ENCODE measurements at regions not wholly inside any gene's neighbourhood (a gene's known extent, or its start where the extent isn't known, plus 50 kb on each side); places are given as distances from the start of the nearest gene placed in this dataset.
"Not testable (repeated sequence)": the region's sequence is repeated elsewhere in the genome, so short reads cannot be mapped to it uniquely, and the experiment has no call there.

- no peak for DNase-seq
- no peaks in the 10 kb centered on the region for H3K9me3 ChIP-seq (replicated peaks in 1 of 3)
- H3K36me3 ChIP-seq (replicated peaks in 1 of 2): no peaks in the 10 kb centered on the region
- intact Hi-C loops (cut with DNase I): no loop called here
- 3 to 5% (median 4%) methylated on average over 27 of the region's 27 CpGs for WGBS, 4 donors
- TF ChIP-seq POLR2A (IDR thresholded peaks at IDR 0.05) (no peak), CTCF (IDR thresholded peaks at IDR 0.05) (no peak)
- H3K27ac ChIP-seq: no peak overlapping the region
- H3K27me3 ChIP-seq: peaks cover 25% of the 10 kb centered on the region
- H3K4me1 ChIP-seq (replicated peaks in 1 of 2): no peaks in the 10 kb centered on the region
- no peak overlapping the region for H3K4me3 ChIP-seq
Measured at GRCh38 chr6:26743941-26744699, 84.6 kb upstream of the ZNF322 start.

DNA sequence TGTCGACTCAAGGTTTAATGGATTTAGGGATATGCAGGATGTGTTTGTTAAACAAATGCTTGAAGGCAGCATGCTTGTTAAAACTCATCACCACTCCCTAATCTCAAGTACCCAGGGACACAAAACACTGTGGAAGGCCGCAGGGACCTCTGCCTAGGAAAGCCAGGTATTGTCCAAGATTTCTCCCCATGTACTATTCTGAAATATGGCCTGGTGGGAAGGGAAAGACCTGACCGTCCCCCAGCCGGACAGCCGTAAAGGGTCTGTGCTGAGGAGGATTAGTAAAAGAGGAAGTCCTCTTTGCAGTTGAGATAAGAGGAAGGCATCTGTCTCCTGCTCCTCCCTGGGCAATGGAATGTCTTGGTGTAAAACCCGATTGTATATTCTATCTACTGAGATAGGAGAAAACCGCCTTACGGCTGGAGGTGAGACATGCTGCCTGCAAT, 85.3 kb upstream of the ZNF322 start:
- DNase-seq; H3K9me3 ChIP-seq (replicated peaks in 1 of 3); H3K36me3 ChIP-seq (replicated peaks in 1 of 2); H3K4me3 ChIP-seq; H3K27ac ChIP-seq; intact Hi-C loops (cut with DNase I); H3K4me1 ChIP-seq (replicated peaks in 1 of 2): not testable (repeated sequence)
- H3K27me3 ChIP-seq: peaks cover 25% of the 10 kb centered on the region
- 6 to 13% (median 8%) methylated on average over 8 of the region's 8 CpGs for WGBS, 4 donors

GRCh38 chr6:26745964-26746363, 86.4 kb upstream of the ZNF322 start:
- H3K4me3 ChIP-seq; H3K9me3 ChIP-seq (replicated peaks in 1 of 3); H3K4me1 ChIP-seq (replicated peaks in 1 of 2); H3K27ac ChIP-seq; H3K36me3 ChIP-seq (replicated peaks in 1 of 2); DNase-seq; intact Hi-C loops (cut with DNase I): not testable (repeated sequence)
- WGBS, 4 donors: 16 to 54% (median 20%) methylated on average over 8 of the region's 8 CpGs
- peaks cover 25% of the 10 kb centered on the region for H3K27me3 ChIP-seq

DNA sequence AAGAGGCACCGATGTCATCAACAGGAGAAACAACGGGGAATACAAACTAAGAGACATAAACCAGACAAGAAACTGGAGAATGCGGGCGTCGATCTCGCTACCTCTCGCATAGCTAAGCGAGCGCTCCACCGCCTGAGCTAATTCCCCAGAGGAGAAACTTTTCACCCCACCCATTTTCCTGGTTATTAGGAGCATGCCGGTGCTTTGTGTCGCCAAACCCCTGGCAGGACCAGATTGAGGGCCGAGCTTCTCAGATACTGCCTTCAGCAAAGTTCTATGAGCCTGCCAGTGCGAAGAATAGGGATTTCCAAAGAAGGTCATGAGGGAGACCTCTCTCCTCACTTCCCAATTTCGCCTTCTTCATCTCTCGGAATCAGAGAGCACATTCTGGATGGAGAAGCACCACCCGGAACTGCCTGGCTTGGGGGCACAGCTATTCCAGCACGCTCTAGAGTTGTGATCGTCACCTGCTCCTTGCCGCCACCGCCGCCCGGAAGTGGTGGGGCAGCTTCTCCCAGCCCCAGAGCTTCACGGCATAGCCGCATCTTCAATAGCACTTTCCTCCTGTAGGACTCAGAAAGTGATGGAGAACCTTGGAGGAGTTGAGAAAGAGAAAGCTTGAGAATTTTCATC, 89.7 kb upstream of the ZNF322 start:
- intact Hi-C loops (cut with DNase I): not testable (repeated sequence)

GRCh38 chr6:26749759-26750126, 90.2 kb upstream of the ZNF322 start:
- WGBS, 4 donors: 3 to 6% (median 5%) methylated on average over 7 to 9 of the region's 9 CpGs; no CpG with 5 or more reads in 1 of the 4 donors
- H3K4me1 ChIP-seq (replicated peaks in 1 of 2); H3K27me3 ChIP-seq; H3K27ac ChIP-seq; DNase-seq; H3K9me3 ChIP-seq (replicated peaks in 1 of 3); intact Hi-C loops (cut with DNase I); H3K4me3 ChIP-seq; H3K36me3 ChIP-seq (replicated peaks in 1 of 2): not testable (repeated sequence)

More for the DNA sequence above, 89.7 kb upstream of the ZNF322 start:
- H3K36me3 ChIP-seq (replicated peaks in 1 of 2); H3K9me3 ChIP-seq (replicated peaks in 1 of 3); H3K4me3 ChIP-seq; H3K27ac ChIP-seq; DNase-seq; H3K4me1 ChIP-seq (replicated peaks in 1 of 2): not testable (repeated sequence)
- 4 to 6% (median 5%) methylated on average over 21 to 25 of the region's 25 CpGs; no CpG with 5 or more reads in 1 of the 4 donors for WGBS, 4 donors
- H3K27me3 ChIP-seq: peaks cover 15% of the 10 kb centered on the region

GRCh38 chr6:26754212-26754611, 94.7 kb upstream of the ZNF322 start:
- H3K27me3 ChIP-seq: no peaks in the 10 kb centered on the region

DNA sequence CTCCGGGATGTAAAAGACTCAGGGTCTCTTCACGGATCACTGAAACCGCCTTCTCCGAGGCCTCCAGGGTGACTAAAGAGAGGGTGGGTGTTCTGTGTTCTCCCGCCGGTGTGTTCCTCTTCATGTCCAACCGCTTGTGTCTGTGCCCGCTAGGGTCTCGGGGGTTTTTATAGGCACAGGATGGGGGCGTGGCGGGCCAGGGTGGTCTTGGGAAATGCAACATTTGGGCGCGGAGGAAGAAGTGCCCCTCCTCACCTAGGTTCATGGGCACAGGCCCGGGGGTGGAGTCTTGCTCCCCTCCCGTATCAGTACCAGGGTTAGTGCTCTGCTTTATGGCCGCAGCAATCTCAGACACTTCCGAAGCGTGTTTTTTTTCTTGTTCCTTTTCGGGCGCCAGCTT, 95.3 kb upstream of the ZNF322 start:
- H3K27ac ChIP-seq; DNase-seq; intact Hi-C loops (cut with DNase I); H3K36me3 ChIP-seq (replicated peaks in 1 of 2); H3K4me3 ChIP-seq; H3K27me3 ChIP-seq; H3K9me3 ChIP-seq (replicated peaks in 1 of 3); H3K4me1 ChIP-seq (replicated peaks in 1 of 2): not testable (repeated sequence)
- 1 to 2% (median 2%) methylated on average over 16 to 20 of the region's 20 CpGs; no CpG with 5 or more reads in 1 of the 4 donors for WGBS, 4 donors

More at GRCh38 chr6:26754212-26754611, 94.7 kb upstream of the ZNF322 start:
- Histone ChIP-seq H3K4me1 (replicated peaks in 1 of 2) (no peaks in the 10 kb centered on the region), H3K9me3 (replicated peaks in 1 of 3) (no peaks in the 10 kb centered on the region), H3K27ac (no peak overlapping the region), H3K4me3 (no peak overlapping the region), H3K36me3 (replicated peaks in 1 of 2) (no peaks in the 10 kb centered on the region)
- 5% methylated on average over 11 to 15 of the region's 15 CpGs; no CpG with 5 or more reads in 1 of the 4 donors for WGBS, 4 donors
- TF ChIP-seq POLR2A (IDR thresholded peaks at IDR 0.05): no peak
- TF ChIP-seq CTCF (IDR thresholded peaks at IDR 0.05): no peak
- DNase-seq: no peak
- intact Hi-C loops (cut with DNase I): no loop called here

DNA sequence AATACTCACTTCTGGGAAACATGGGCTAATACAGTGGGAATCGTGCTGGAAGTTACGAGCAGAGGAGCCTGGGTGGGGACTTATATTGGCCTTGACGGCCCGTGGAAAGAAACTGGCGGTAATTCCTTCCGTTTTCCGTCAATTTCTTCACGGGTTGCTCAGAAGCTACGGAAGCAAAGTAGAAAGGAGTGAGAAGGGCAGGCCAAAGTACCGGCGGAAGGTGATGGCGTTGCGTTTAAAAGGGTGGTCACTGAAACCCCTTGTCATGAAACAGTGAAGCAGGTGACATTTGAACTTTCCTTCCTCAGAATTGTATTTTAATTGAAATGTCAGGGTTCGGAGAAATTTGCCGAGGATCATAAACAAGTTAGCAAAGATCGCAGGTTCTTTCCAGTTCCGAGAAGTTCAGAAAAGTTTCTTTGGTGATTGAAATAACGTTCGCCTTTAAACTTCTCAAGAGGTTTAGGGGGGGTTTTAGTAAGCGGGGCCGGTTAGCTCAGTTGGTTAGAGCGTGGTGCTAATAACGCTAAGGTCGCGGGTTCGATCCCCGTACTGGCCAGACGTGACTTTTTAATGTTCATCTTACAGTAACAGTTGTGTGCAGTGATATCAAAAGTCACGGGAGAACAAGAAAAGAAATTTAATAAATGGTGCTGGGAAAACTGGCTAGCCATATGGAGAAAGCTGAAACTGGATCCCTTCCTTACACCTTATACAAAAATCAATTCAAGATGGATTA, 96.7 kb upstream of the ZNF322 start:
- DNase-seq; H3K9me3 ChIP-seq (replicated peaks in 1 of 3); intact Hi-C loops (cut with DNase I); H3K27ac ChIP-seq; H3K4me3 ChIP-seq; H3K36me3 ChIP-seq (replicated peaks in 1 of 2); H3K27me3 ChIP-seq; H3K4me1 ChIP-seq (replicated peaks in 1 of 2): not testable (repeated sequence)
- WGBS, 4 donors: 4 to 6% (median 5%) methylated on average over 28 to 29 of the region's 29 CpGs; no CpG with 5 or more reads in 1 of the 4 donors

Data from adrenal gland (tissue), 9 donors.